GM23248 (cell line): ENCODE measurements at regions not wholly inside any gene's neighbourhood (a gene's known extent, or its start where the extent isn't known, plus 50 kb on each side); places are given as distances from the start of the nearest gene placed in this dataset.

Experiments
- EZH2 ChIP-seq: fragments of 200-600 bp; sonication (generic); IDR thresholded peaks from 2 replicates; pipeline ENCODE4 v1.6.1; 2018; ENCODE audit warnings: antibody characterized with exemption, mild to moderate bottlenecking; ENCODE audit not compliant: insufficient read depth, poor library complexity, severe bottlenecking
- EZH2phosphoT487 ChIP-seq: fragments of 200-600 bp; sonication (generic); IDR thresholded peaks from 2 replicates; pipeline ENCODE4 v1.6.1; 2018; ENCODE audit warnings: antibody characterized with exemption, moderate library complexity, mild to moderate bottlenecking, low read depth; ENCODE audit not compliant: insufficient read depth

DNA sequence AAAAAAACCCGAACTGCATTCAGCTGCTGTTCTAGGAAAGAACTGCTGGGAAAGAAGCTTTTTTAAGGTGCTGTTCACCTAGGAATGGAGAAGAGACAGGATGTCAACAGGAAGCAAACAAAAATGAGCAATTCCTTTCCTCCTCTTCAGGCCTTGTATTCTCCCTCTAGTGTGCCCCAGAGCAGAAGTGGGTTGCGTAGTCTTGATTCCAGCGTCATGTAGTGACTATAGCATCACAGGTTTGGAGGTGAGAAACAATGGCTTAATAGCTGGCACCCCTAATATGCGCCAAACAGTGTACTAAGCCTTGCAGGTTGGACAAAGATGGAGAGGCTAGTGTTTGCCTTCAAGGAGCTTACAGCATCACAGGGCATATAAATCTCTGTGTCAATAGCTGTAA lies 146.3 kb upstream of the LCORL start:
- TF ChIP-seq EZH2 (no peak), EZH2phosphoT487 (no peak)
